Sigmoid colon (tissue), 6 donors: ENCODE measurements at regions not wholly inside any gene's neighbourhood (a gene's known extent, or its start where the extent isn't known, plus 50 kb on each side); places are given as distances from the start of the nearest gene placed in this dataset.
A peak's percentile ranks its signal among the peaks of the same experiment; 100 is the strongest.

ENCODE experiments used
- DNase-seq: peaks from one replicate; pipeline ENCODE4 v3.0.0-alpha.2; 2019
- H3K27ac ChIP-seq, 4 donors: fragments of 200-600 bp; sonication (generic); one replicate each; pipeline ENCODE4 v1.5.1; 2016 to 2019; ENCODE audit warnings: mild to moderate bottlenecking in 1 of 4
- H3K27me3 ChIP-seq, 3 donors: fragments of 200-600 bp; sonication (generic); one replicate each; pipeline ENCODE4 v1.5.1; 2019; ENCODE audit warnings: mild to moderate bottlenecking in 1 of 3
- H3K36me3 ChIP-seq, 4 donors: fragments of 200-600 bp; sonication (generic); one replicate each; pipeline ENCODE4 v1.5.1; 2016 to 2019
- H3K4me1 ChIP-seq, 4 donors: fragments of 200-600 bp; sonication (generic); one replicate each; pipeline ENCODE4 v1.5.1; 2017 to 2019
- H3K4me3 ChIP-seq, 4 donors: fragments of 200-600 bp; sonication (generic); one replicate each; pipeline ENCODE4 v1.5.1; 2017 to 2019; ENCODE audit warnings: mild to moderate bottlenecking in 2 of 4, moderate library complexity in 1 of 4
- H3K9me3 ChIP-seq, 4 donors: fragments of 200-600 bp in 3 of 4; sonication (generic) in 3 of 4; one replicate each; pipeline versions ENCODE4 v1.5.1 to v1.6.1; 2013 to 2019
- EP300 ChIP-seq, 4 donors: sonication (generic); formaldehyde crosslinking; IDR thresholded peaks; one replicate each; pipeline ENCODE4 v1.6.1; 2017; ENCODE audit warnings: antibody characterized with exemption in 4 of 4
- POLR2A ChIP-seq, 2 donors: fragments of 450-650 bp; IDR thresholded peaks; one replicate each; pipeline ENCODE4 v1.6.1; 2016; ENCODE audit warnings: antibody characterized with exemption in 2 of 2, mild to moderate bottlenecking in 2 of 2, moderate library complexity in 2 of 2
- POLR2AphosphoS5 ChIP-seq, 4 donors: sonication (generic); formaldehyde crosslinking; IDR thresholded peaks; one replicate each; pipeline ENCODE4 v1.6.1; 2017; ENCODE audit warnings: antibody characterized with exemption in 4 of 4
- WGBS, 2 donors: extraction: QIAGEN DNeasy Blood & Tissue Kit; methylation state at CpG; one replicate each; pipeline ENCODE4 v1.1.7; 2013; 5-methylcytosine and 5-hydroxymethylcytosine counted together
- intact Hi-C: fragments of 100-400 bp; cut with DNase I; formaldehyde crosslinking; loops from one replicate; pipeline ENCODE4 v1.15.1; 2023
- TF ChIP-seq, protein P1 (sequence below), 4 experiments: fragments of 450-650 bp in 3 of 4; fragments of 200-600 bp in 1 of 4; IDR thresholded peaks; one replicate each; pipeline ENCODE4 v1.5.1; 2016 to 2019; ENCODE audit warnings: antibody characterized with exemption in 4 of 4, mild to moderate bottlenecking in 3 of 4, moderate library complexity in 2 of 4
- donor health status: healthy with polysubstance abuse.
- donor health status: healthy.

DNA sequence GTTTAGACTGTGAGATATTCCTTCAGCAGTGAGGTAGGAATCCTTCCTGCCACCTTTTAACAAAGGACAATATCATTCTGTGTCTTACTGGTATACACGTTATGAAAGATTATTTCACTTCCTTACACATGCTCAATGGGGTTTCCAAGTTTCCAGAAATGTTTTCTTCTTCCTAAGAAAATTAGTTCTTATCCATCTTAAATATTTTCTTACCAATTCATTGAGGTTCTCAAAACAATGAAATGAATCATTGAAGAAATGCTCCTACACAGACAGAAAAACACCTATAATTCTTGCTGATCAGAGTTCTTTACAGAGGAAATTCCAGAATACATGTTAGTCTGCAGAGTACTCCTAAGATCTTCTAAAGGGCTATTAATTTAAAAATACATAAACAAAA, 51.4 kb upstream of the SEC61G start:
- H3K36me3 ChIP-seq, result no peaks in the 10 kb centered on the region
- intact Hi-C loops, result no loop called here
- 79 to 83% methylated on average over 1 of the region's 1 CpG for WGBS, 2 donors

DNA sequence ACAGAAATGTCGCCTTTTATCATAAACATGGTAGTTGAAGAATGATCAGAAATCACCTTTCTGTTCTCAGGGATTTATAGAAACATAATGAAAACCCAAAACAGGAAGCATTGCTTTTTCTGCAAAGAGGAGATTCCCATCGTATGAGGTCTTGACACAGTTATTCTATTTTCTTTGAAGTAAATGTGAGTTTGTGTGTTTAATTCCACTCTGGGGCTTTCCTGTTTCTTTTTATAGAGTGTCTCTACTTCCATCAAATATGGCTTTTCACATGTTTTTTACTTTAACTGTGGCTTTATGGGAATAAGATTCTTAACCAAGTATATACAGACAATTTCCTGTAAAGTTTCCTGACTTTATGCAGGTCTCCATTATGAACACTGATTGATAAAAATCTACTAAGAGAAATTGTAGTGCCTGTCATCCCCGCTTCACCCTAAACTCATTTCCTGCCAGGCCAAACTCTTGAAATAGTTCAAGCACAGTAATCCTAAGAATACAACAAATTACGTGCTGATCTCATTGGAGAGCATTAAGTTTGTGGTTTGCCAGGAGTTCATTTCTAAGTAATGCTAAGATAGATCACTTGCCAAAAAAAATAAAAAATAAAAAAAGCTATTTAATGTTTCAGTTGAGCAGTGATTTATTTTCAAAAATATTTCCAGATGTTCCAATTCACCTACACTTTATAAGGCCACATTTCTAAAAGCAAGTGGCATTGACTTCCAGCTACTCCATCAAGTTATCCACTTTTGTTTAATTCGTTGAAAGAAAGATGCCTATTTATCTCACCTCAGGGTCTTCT, 52.2 kb upstream of the SEC61G start:
- Histone ChIP-seq H3K9me3 (no peaks in the 10 kb centered on the region), H3K27ac (peak overlapping the region in 1 of 4 donors; percentile 75), H3K27me3 (no peaks in the 10 kb centered on the region), H3K4me3 (no peak overlapping the region), H3K4me1 (peaks cover 0 to 21% (median 13%) of the 10 kb centered on the region in 4 donors), H3K36me3 (no peaks in the 10 kb centered on the region)
- intact Hi-C loops, result no loop called here
- WGBS, 2 donors, result 50 to 81% methylated on average over 5 of the region's 5 CpGs
- TF ChIP-seq, protein P1, sequence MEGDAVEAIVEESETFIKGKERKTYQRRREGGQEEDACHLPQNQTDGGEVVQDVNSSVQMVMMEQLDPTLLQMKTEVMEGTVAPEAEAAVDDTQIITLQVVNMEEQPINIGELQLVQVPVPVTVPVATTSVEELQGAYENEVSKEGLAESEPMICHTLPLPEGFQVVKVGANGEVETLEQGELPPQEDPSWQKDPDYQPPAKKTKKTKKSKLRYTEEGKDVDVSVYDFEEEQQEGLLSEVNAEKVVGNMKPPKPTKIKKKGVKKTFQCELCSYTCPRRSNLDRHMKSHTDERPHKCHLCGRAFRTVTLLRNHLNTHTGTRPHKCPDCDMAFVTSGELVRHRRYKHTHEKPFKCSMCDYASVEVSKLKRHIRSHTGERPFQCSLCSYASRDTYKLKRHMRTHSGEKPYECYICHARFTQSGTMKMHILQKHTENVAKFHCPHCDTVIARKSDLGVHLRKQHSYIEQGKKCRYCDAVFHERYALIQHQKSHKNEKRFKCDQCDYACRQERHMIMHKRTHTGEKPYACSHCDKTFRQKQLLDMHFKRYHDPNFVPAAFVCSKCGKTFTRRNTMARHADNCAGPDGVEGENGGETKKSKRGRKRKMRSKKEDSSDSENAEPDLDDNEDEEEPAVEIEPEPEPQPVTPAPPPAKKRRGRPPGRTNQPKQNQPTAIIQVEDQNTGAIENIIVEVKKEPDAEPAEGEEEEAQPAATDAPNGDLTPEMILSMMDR (IDR thresholded peaks at IDR 0.05), result no peak
- TF ChIP-seq POLR2A (IDR thresholded peaks at IDR 0.05) (no peak), EP300 (IDR thresholded peaks at IDR 0.05) (no peak), POLR2AphosphoS5 (IDR thresholded peaks at IDR 0.05) (no peak)
- no peak for DNase-seq

More for the DNA sequence above, 51.4 kb upstream of the SEC61G start:
- Histone ChIP-seq H3K4me3 (no peak overlapping the region), H3K4me1 (peaks cover 0 to 21% (median 13%) of the 10 kb centered on the region in 4 donors), H3K27me3 (no peaks in the 10 kb centered on the region), H3K9me3 (no peaks in the 10 kb centered on the region), H3K27ac (no peak overlapping the region)
- no peak for DNase-seq
- TF ChIP-seq, protein P1 (IDR thresholded peaks at IDR 0.05), result no peak
- TF ChIP-seq EP300 (IDR thresholded peaks at IDR 0.05), result no peak
- no peak for TF ChIP-seq POLR2AphosphoS5 (IDR thresholded peaks at IDR 0.05)
- no peak for TF ChIP-seq POLR2A (IDR thresholded peaks at IDR 0.05)

DNA sequence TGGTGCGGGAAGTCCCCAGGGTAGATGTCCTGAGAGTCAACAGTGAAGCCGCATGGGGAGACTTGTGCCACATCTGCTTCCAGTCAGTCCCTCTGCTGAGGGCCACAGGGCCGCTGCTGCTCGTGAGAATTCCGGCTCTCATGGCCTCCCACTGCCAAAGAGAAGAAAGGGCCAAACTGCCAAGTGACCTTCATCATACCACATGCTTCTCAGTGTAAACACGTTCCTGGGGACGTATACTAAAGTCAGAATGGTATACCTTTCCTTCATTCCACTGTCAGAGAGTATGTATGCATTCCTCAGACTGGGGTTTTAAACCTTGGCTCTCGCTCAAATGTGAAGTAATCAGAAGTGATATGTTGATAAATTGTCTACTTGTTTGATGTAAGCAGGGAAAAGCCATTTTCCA, 52.8 kb upstream of the SEC61G start:
- no peaks in the 10 kb centered on the region for H3K9me3 ChIP-seq
- no peak for TF ChIP-seq EP300 (IDR thresholded peaks at IDR 0.05)
- TF ChIP-seq, protein P1 (IDR thresholded peaks at IDR 0.05), result no peak
- no peak for TF ChIP-seq POLR2AphosphoS5 (IDR thresholded peaks at IDR 0.05)
- TF ChIP-seq POLR2A (IDR thresholded peaks at IDR 0.05), result no peak
- H3K4me3 ChIP-seq, result no peak overlapping the region
- peak overlapping the region in 2 of 4 donors; percentile 19 to 75 for H3K27ac ChIP-seq
- intact Hi-C loops, result no loop called here
- H3K36me3 ChIP-seq, result no peaks in the 10 kb centered on the region
- peaks cover 0 to 21% (median 13%) of the 10 kb centered on the region in 4 donors for H3K4me1 ChIP-seq
- no peak for DNase-seq
- no peaks in the 10 kb centered on the region for H3K27me3 ChIP-seq
- 76 to 80% methylated on average over 8 of the region's 8 CpGs for WGBS, 2 donors

DNA sequence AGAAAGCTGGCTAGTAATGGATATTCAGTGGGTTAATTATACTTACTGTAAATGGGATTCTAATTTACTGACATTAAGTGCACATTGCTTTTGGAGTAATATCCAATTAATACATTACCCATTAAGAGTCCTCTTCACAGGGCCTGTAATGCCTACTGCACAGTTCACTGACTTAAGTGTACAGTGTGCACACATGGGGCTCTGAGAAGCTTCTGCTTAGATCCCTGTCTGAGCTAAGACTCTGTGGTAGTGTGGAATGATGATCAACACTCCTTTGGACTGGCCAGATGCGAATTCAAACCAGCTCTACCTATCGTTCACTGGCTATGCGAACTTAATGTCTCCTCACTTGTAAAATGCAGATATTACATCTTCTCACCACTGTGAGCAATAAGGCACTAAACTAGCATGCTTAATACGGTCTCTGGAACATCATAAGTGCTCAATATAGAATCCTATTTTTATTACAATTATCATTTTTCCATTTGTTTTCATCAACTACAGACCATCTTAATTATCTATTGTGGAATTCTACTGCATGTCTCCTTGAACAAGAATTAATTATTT, 53.8 kb upstream of the SEC61G start:
- no peak for DNase-seq
- Histone ChIP-seq H3K36me3 (no peaks in the 10 kb centered on the region), H3K4me1 (peaks cover 0 to 21% (median 13%) of the 10 kb centered on the region in 4 donors), H3K27ac (peak overlapping the region in 1 of 4 donors; percentile 75), H3K9me3 (no peaks in the 10 kb centered on the region), H3K27me3 (no peaks in the 10 kb centered on the region), H3K4me3 (no peak overlapping the region)
- intact Hi-C loops, result no loop called here
- 84 to 89% methylated on average over 4 of the region's 4 CpGs for WGBS, 2 donors
- TF ChIP-seq POLR2AphosphoS5 (IDR thresholded peaks at IDR 0.05) (no peak), EP300 (IDR thresholded peaks at IDR 0.05) (no peak), POLR2A (IDR thresholded peaks at IDR 0.05) (no peak)
- TF ChIP-seq, protein P1 (IDR thresholded peaks at IDR 0.05), result no peak
